ENCODE measurements at regions not wholly inside any gene's neighbourhood (a gene's known extent, or its start where the extent isn't known, plus 50 kb on each side); places are given as distances from the start of the nearest gene placed in this dataset.

GRCh38 chr3:152160350-152161011, 108.2 kb upstream of the MBNL1 start:
- Histone ChIP-seq H3K4me3 (ENCODE audit: low read depth in 1 of 2, low read length in 2 of 2) (no peak overlapping the region), H2AFZ (ENCODE audit: low read depth, low read length) (no peak overlapping the region), H3K36me3 (ENCODE audit: insufficient read depth, low read length) (no peaks in the 10 kb centered on the region), H3K4me2 (ENCODE audit: insufficient read depth, low read length) (no peak overlapping the region), H3K9me3 (ENCODE audit: insufficient read depth, low read length, severe bottlenecking) (no peaks in the 10 kb centered on the region), H3K27ac (ENCODE audit: low read length) (no peak overlapping the region), H3K9ac (ENCODE audit: low read depth, low read length) (no peak overlapping the region), H4K20me1 (ENCODE audit: insufficient read depth, low read length) (no peaks in the 10 kb centered on the region), H3K4me1 (ENCODE audit: insufficient read depth, low read length) (no peaks in the 10 kb centered on the region), H3K27me3 (ENCODE audit: insufficient read depth, low read length, poor library complexity) (no peaks in the 10 kb centered on the region), H3K79me2 (ENCODE audit: insufficient read depth, low read length) (no peaks in the 10 kb centered on the region)
- ATAC-seq (ENCODE audit: insufficient read depth, low read depth) (no peak), DNase-seq (no peak)
- TF ChIP-seq EZH2 (IDR thresholded peaks at IDR 0.05; ENCODE audit: borderline replicate concordance, low read depth, low read length, severe bottlenecking), result no peak
- TF ChIP-seq CTCF (IDR thresholded peaks at IDR 0.05; ENCODE audit: borderline replicate concordance, extremely low read depth, low read length, poor library complexity, severe bottlenecking), result no peak

GRCh38 chr3:152172460-152172859, 96.3 kb upstream of the MBNL1 start:
- no peak overlapping the region for H2AFZ ChIP-seq (ENCODE audit: low read depth, low read length)
- no peaks in the 10 kb centered on the region for H3K36me3 ChIP-seq (ENCODE audit: insufficient read depth, low read length)
- H4K20me1 ChIP-seq (ENCODE audit: insufficient read depth, low read length), result no peaks in the 10 kb centered on the region
- no peak overlapping the region for H3K4me2 ChIP-seq (ENCODE audit: insufficient read depth, low read length)
- H3K27ac ChIP-seq (ENCODE audit: low read length), result no peak overlapping the region
- H3K27me3 ChIP-seq (ENCODE audit: insufficient read depth, low read length, poor library complexity), result no peaks in the 10 kb centered on the region
- no peak for ATAC-seq (ENCODE audit: insufficient read depth, low read depth)
- H3K9ac ChIP-seq (ENCODE audit: low read depth, low read length), result no peak overlapping the region
- TF ChIP-seq CTCF (IDR thresholded peaks at IDR 0.05; ENCODE audit: borderline replicate concordance, extremely low read depth, low read length, poor library complexity, severe bottlenecking) (no peak), EZH2 (IDR thresholded peaks at IDR 0.05; ENCODE audit: borderline replicate concordance, low read depth, low read length, severe bottlenecking) (no peak)
- no peak overlapping the region for H3K4me3 ChIP-seq (ENCODE audit: low read depth in 1 of 2, low read length in 2 of 2)
- H3K79me2 ChIP-seq (ENCODE audit: insufficient read depth, low read length), result no peaks in the 10 kb centered on the region
- no peaks in the 10 kb centered on the region for H3K9me3 ChIP-seq (ENCODE audit: insufficient read depth, low read length, severe bottlenecking)
- no peaks in the 10 kb centered on the region for H3K4me1 ChIP-seq (ENCODE audit: insufficient read depth, low read length)
- DNase-seq, result no peak

GRCh38 chr3:152173627-152174026, 95.1 kb upstream of the MBNL1 start:
- no peaks in the 10 kb centered on the region for H3K79me2 ChIP-seq (ENCODE audit: insufficient read depth, low read length)
- H3K4me2 ChIP-seq (ENCODE audit: insufficient read depth, low read length), result no peak overlapping the region
- H3K4me1 ChIP-seq (ENCODE audit: insufficient read depth, low read length), result no peaks in the 10 kb centered on the region
- no peak overlapping the region for H3K9ac ChIP-seq (ENCODE audit: low read depth, low read length)
- no peak overlapping the region for H2AFZ ChIP-seq (ENCODE audit: low read depth, low read length)
- no peaks in the 10 kb centered on the region for H3K9me3 ChIP-seq (ENCODE audit: insufficient read depth, low read length, severe bottlenecking)
- DNase-seq (no peak), ATAC-seq (ENCODE audit: insufficient read depth, low read depth) (no peak)
- H3K27me3 ChIP-seq (ENCODE audit: insufficient read depth, low read length, poor library complexity), result no peaks in the 10 kb centered on the region
- TF ChIP-seq CTCF (IDR thresholded peaks at IDR 0.05; ENCODE audit: borderline replicate concordance, extremely low read depth, low read length, poor library complexity, severe bottlenecking) (no peak), EZH2 (IDR thresholded peaks at IDR 0.05; ENCODE audit: borderline replicate concordance, low read depth, low read length, severe bottlenecking) (no peak)
- no peaks in the 10 kb centered on the region for H3K36me3 ChIP-seq (ENCODE audit: insufficient read depth, low read length)
- H4K20me1 ChIP-seq (ENCODE audit: insufficient read depth, low read length), result no peaks in the 10 kb centered on the region
- no peak overlapping the region for H3K4me3 ChIP-seq (ENCODE audit: low read depth in 1 of 2, low read length in 2 of 2)
- no peak overlapping the region for H3K27ac ChIP-seq (ENCODE audit: low read length)

Measured in DND-41 (cell line).